ENCODE measurements at regions not wholly inside any gene's neighbourhood (a gene's known extent, or its start where the extent isn't known, plus 50 kb on each side); places are given as distances from the start of the nearest gene placed in this dataset.

- no peak for DNase-seq (ENCODE audit: low spot score)
- in situ Hi-C loops (cut with MboI; ENCODE audit: low sequenced_read_pairs, unreplicated experiment): no loop called here
- TF ChIP-seq, protein P1, sequence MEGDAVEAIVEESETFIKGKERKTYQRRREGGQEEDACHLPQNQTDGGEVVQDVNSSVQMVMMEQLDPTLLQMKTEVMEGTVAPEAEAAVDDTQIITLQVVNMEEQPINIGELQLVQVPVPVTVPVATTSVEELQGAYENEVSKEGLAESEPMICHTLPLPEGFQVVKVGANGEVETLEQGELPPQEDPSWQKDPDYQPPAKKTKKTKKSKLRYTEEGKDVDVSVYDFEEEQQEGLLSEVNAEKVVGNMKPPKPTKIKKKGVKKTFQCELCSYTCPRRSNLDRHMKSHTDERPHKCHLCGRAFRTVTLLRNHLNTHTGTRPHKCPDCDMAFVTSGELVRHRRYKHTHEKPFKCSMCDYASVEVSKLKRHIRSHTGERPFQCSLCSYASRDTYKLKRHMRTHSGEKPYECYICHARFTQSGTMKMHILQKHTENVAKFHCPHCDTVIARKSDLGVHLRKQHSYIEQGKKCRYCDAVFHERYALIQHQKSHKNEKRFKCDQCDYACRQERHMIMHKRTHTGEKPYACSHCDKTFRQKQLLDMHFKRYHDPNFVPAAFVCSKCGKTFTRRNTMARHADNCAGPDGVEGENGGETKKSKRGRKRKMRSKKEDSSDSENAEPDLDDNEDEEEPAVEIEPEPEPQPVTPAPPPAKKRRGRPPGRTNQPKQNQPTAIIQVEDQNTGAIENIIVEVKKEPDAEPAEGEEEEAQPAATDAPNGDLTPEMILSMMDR (IDR thresholded peaks at IDR 0.05; ENCODE audit: borderline replicate concordance, control extremely low read depth, extremely low read depth, insufficient read depth, missing control alignments): no peak
Measured at GRCh38 chr1:189899686-189900425, 577.8 kb downstream of the BRINP3 start.

DNA sequence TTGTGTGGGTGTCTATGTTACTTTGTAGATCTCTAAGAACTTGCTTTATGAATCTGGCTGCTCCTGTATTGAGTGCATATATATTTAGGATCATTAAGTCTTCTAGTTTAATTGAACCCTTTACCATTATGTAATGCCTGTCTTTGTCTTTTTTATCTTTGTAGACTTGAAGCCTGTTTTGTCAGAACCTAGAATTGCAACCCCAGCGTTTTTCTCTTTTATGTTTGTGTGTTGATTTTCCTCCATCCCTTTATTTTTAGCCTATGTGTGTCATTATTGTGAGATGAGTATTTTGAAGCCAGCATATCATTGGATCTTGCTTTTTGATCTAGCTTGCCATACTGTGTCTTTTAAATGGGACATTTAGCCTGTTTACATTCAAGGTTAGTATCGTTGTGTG lies 573.2 kb downstream of the BRINP3 start:
- DNase-seq (ENCODE audit: low spot score): no peak
- in situ Hi-C loops (cut with MboI; ENCODE audit: low sequenced_read_pairs, unreplicated experiment): no loop called here
- TF ChIP-seq, protein P1 (IDR thresholded peaks at IDR 0.05; ENCODE audit: borderline replicate concordance, control extremely low read depth, extremely low read depth, insufficient read depth, missing control alignments): no peak

- in situ Hi-C loops (cut with MboI; ENCODE audit: low sequenced_read_pairs, unreplicated experiment): no loop called here
- no peak for DNase-seq (ENCODE audit: low spot score)
- TF ChIP-seq, protein P1 (IDR thresholded peaks at IDR 0.05; ENCODE audit: borderline replicate concordance, control extremely low read depth, extremely low read depth, insufficient read depth, missing control alignments): no peak
Measured at GRCh38 chr1:189908113-189908512, 569.6 kb downstream of the BRINP3 start.

DNA sequence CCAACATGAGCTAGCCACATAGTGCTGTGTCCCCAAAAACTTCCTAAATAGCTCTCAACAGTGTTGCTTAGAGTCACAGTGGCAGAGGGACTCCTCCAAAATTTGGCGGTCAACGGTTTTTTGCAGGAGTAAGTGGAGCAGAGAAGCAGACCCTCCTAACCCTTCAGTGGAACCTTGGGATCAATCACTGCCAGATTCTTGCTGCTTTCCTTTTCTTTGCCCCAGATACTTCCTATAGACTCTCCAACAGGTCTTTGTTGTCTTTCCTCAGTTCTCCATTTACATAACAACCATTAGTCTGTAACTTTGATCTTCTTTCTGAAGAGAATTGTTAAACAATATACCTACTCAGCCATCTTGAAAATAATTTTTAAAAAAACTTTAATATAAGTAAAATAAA lies 556.1 kb downstream of the BRINP3 start:
- TF ChIP-seq, protein P1 (IDR thresholded peaks at IDR 0.05; ENCODE audit: borderline replicate concordance, control extremely low read depth, extremely low read depth, insufficient read depth, missing control alignments): no peak
- DNase-seq (ENCODE audit: low spot score): no peak
- in situ Hi-C loops (cut with MboI; ENCODE audit: low sequenced_read_pairs, unreplicated experiment): no loop called here

- TF ChIP-seq, protein P1 (IDR thresholded peaks at IDR 0.05; ENCODE audit: borderline replicate concordance, control extremely low read depth, extremely low read depth, insufficient read depth, missing control alignments): no peak
- in situ Hi-C loops (cut with MboI; ENCODE audit: low sequenced_read_pairs, unreplicated experiment): no loop called here
- no peak for DNase-seq (ENCODE audit: low spot score)
Measured at GRCh38 chr1:189927641-189928040, 550.0 kb downstream of the BRINP3 start.

- in situ Hi-C loops (cut with MboI; ENCODE audit: low sequenced_read_pairs, unreplicated experiment): no loop called here
- DNase-seq (ENCODE audit: low spot score): no peak
Measured at GRCh38 chr1:189929501-189930099, 548.1 kb downstream of the BRINP3 start.

More at GRCh38 chr1:189929501-189930099, 548.1 kb downstream of the BRINP3 start:
- TF ChIP-seq, protein P1 (IDR thresholded peaks at IDR 0.05; ENCODE audit: borderline replicate concordance, control extremely low read depth, extremely low read depth, insufficient read depth, missing control alignments): no peak

Measured in GM13976 (cell line).